T-helper 2 cell treated with Interferon-gamma antibody and Interleukin-4, amounts not matched to agents 5 μg/mL and 100 μg/mL, for 36 hours (primary cell): ENCODE measurements at regions not wholly inside any gene's neighbourhood (a gene's known extent, or its start where the extent isn't known, plus 50 kb on each side); places are given as distances from the start of the nearest gene placed in this dataset.
A peak's percentile ranks its signal among the peaks of the same experiment; 100 is the strongest.

Source experiments
- DNase-seq: peaks from one replicate; pipeline ENCODE4 v3.0.0; 2021; ENCODE audit warnings: low spot score
- H3K27ac Mint-ChIP-seq: one replicate; pipeline ENCODE4 v1.8.0; 2021; ENCODE audit warnings: mild to moderate bottlenecking, mixed read lengths
- H3K27me3 Mint-ChIP-seq: one replicate; pipeline ENCODE4 v1.8.0; 2021; ENCODE audit warnings: low read depth, mixed read lengths
- H3K36me3 Mint-ChIP-seq: one replicate; pipeline ENCODE4 v1.8.0; 2021; ENCODE audit warnings: low read depth, mixed read lengths
- H3K4me1 Mint-ChIP-seq: one replicate; pipeline ENCODE4 v1.8.0; 2021; ENCODE audit warnings: low read depth, mixed read lengths
- H3K4me3 Mint-ChIP-seq: one replicate; pipeline ENCODE4 v1.8.0; 2022; ENCODE audit warnings: mild to moderate bottlenecking, moderate library complexity, mixed read lengths
- H3K9me3 Mint-ChIP-seq: one replicate; pipeline ENCODE4 v1.8.0; 2021; ENCODE audit warnings: mixed read lengths

- Mint-ChIP-seq H3K27ac (no peak overlapping the region), H3K27me3 (no peaks in the 10 kb centered on the region), H3K9me3 (no peaks in the 10 kb centered on the region), H3K36me3 (no peaks in the 10 kb centered on the region), H3K4me3 (no peak overlapping the region), H3K4me1 (no peaks in the 10 kb centered on the region)
- DNase-seq: no peak
These were observed 82.4 kb upstream of the ZIC3 start for GRCh38 chrX:137483554-137483953.

- Mint-ChIP-seq H3K4me1 (no peaks in the 10 kb centered on the region), H3K27ac (no peak overlapping the region), H3K36me3 (no peaks in the 10 kb centered on the region), H3K9me3 (no peaks in the 10 kb centered on the region), H3K27me3 (no peaks in the 10 kb centered on the region), H3K4me3 (no peak overlapping the region)
- no peak for DNase-seq
These were observed 83.8 kb upstream of the ZIC3 start for GRCh38 chrX:137482136-137482535.

GRCh38 chrX:137479386-137479785, 86.5 kb upstream of the ZIC3 start:
- no peaks in the 10 kb centered on the region for H3K27me3 Mint-ChIP-seq
- no peak overlapping the region for H3K4me3 Mint-ChIP-seq
- H3K4me1 Mint-ChIP-seq: no peaks in the 10 kb centered on the region
- no peaks in the 10 kb centered on the region for H3K36me3 Mint-ChIP-seq
- DNase-seq: no peak
- H3K9me3 Mint-ChIP-seq: no peaks in the 10 kb centered on the region
- no peak overlapping the region for H3K27ac Mint-ChIP-seq

GRCh38 chrX:137441711-137442110, 124.2 kb upstream of the ZIC3 start:
- Mint-ChIP-seq H3K9me3 (peaks cover 4% of the 10 kb centered on the region), H3K4me3 (no peak overlapping the region), H3K27me3 (no peaks in the 10 kb centered on the region), H3K27ac (no peak overlapping the region), H3K4me1 (no peaks in the 10 kb centered on the region), H3K36me3 (no peaks in the 10 kb centered on the region)
- DNase-seq: no peak

- Mint-ChIP-seq H3K4me1 (peaks cover 1% of the 10 kb centered on the region), H3K9me3 (no peaks in the 10 kb centered on the region), H3K4me3 (no peak overlapping the region), H3K27me3 (peaks cover 37% of the 10 kb centered on the region), H3K36me3 (no peaks in the 10 kb centered on the region), H3K27ac (no peak overlapping the region)
- DNase-seq: no peak
These were observed 133.3 kb upstream of the ZIC3 start for GRCh38 chrX:137432609-137433008.

GRCh38 chrX:137431693-137432488, 134.0 kb upstream of the ZIC3 start:
- H3K9me3 Mint-ChIP-seq: no peaks in the 10 kb centered on the region
- peaks cover 1% of the 10 kb centered on the region for H3K4me1 Mint-ChIP-seq
- DNase-seq: no peak
- no peaks in the 10 kb centered on the region for H3K36me3 Mint-ChIP-seq
- no peak overlapping the region for H3K27ac Mint-ChIP-seq
- H3K27me3 Mint-ChIP-seq: peaks cover 43% of the 10 kb centered on the region
- H3K4me3 Mint-ChIP-seq: no peak overlapping the region

- Mint-ChIP-seq H3K9me3 (no peaks in the 10 kb centered on the region), H3K27ac (no peak overlapping the region), H3K4me1 (peaks cover 4% of the 10 kb centered on the region), H3K27me3 (peaks cover 49% of the 10 kb centered on the region), H3K36me3 (no peaks in the 10 kb centered on the region), H3K4me3 (no peak overlapping the region)
- no peak for DNase-seq
These were observed 134.9 kb upstream of the ZIC3 start for GRCh38 chrX:137430984-137431475.

GRCh38 chrX:137430301-137430700, 135.6 kb upstream of the ZIC3 start:
- H3K4me1 Mint-ChIP-seq: peaks cover 4% of the 10 kb centered on the region
- H3K27me3 Mint-ChIP-seq: peaks cover 56% of the 10 kb centered on the region
- no peaks in the 10 kb centered on the region for H3K9me3 Mint-ChIP-seq
- H3K36me3 Mint-ChIP-seq: no peaks in the 10 kb centered on the region
- no peak overlapping the region for H3K27ac Mint-ChIP-seq
- no peak overlapping the region for H3K4me3 Mint-ChIP-seq
- DNase-seq: no peak

- H3K27ac Mint-ChIP-seq: no peak overlapping the region
- H3K27me3 Mint-ChIP-seq: peaks cover 67% of the 10 kb centered on the region
- H3K4me1 Mint-ChIP-seq: peaks cover 4% of the 10 kb centered on the region
- H3K36me3 Mint-ChIP-seq: no peaks in the 10 kb centered on the region
- no peaks in the 10 kb centered on the region for H3K9me3 Mint-ChIP-seq
- peak overlapping the region; percentile 29 for H3K4me3 Mint-ChIP-seq
- no peak for DNase-seq
These were observed 136.9 kb upstream of the ZIC3 start for GRCh38 chrX:137428766-137429591.

- no peak overlapping the region for H3K27ac Mint-ChIP-seq
- peak overlapping the region; percentile 73 for H3K4me3 Mint-ChIP-seq
- H3K27me3 Mint-ChIP-seq: peaks cover 70% of the 10 kb centered on the region
- no peaks in the 10 kb centered on the region for H3K36me3 Mint-ChIP-seq
- H3K4me1 Mint-ChIP-seq: peaks cover 4% of the 10 kb centered on the region
- DNase-seq: no peak
- no peaks in the 10 kb centered on the region for H3K9me3 Mint-ChIP-seq
These were observed 137.7 kb upstream of the ZIC3 start for GRCh38 chrX:137428221-137428661.

- peak overlapping the region; percentile 73 for H3K4me3 Mint-ChIP-seq
- DNase-seq: no peak
- H3K27ac Mint-ChIP-seq: peak overlapping the region; percentile 36
- no peaks in the 10 kb centered on the region for H3K9me3 Mint-ChIP-seq
- H3K36me3 Mint-ChIP-seq: no peaks in the 10 kb centered on the region
- peaks cover 4% of the 10 kb centered on the region for H3K4me1 Mint-ChIP-seq
- H3K27me3 Mint-ChIP-seq: peaks cover 73% of the 10 kb centered on the region
These were observed 138.1 kb upstream of the ZIC3 start for GRCh38 chrX:137427816-137428215.

GRCh38 chrX:137427426-137427778, 138.5 kb upstream of the ZIC3 start:
- Mint-ChIP-seq H3K27me3 (peaks cover 73% of the 10 kb centered on the region), H3K9me3 (no peaks in the 10 kb centered on the region), H3K4me3 (peak overlapping the region; percentile 73), H3K4me1 (peaks cover 4% of the 10 kb centered on the region), H3K36me3 (no peaks in the 10 kb centered on the region), H3K27ac (no peak overlapping the region)
- DNase-seq: no peak

- no peaks in the 10 kb centered on the region for H3K9me3 Mint-ChIP-seq
- no peak for DNase-seq
- H3K4me1 Mint-ChIP-seq: peaks cover 4% of the 10 kb centered on the region
- peaks cover 70% of the 10 kb centered on the region for H3K27me3 Mint-ChIP-seq
- peak overlapping the region; percentile 35 for H3K27ac Mint-ChIP-seq
- H3K4me3 Mint-ChIP-seq: peak overlapping the region; percentile 73
- no peaks in the 10 kb centered on the region for H3K36me3 Mint-ChIP-seq
These were observed 139.1 kb upstream of the ZIC3 start for GRCh38 chrX:137426695-137427425.

GRCh38 chrX:137425986-137426385, 139.9 kb upstream of the ZIC3 start:
- Mint-ChIP-seq H3K9me3 (no peaks in the 10 kb centered on the region), H3K36me3 (no peaks in the 10 kb centered on the region), H3K27ac (no peak overlapping the region), H3K4me1 (peaks cover 4% of the 10 kb centered on the region), H3K4me3 (no peak overlapping the region), H3K27me3 (peaks cover 62% of the 10 kb centered on the region)
- DNase-seq: no peak
